NCI-H2107 treated with DMSO at 0.1 percent for 48 hours (cell line): ENCODE measurements at regions not wholly inside any gene's neighbourhood (a gene's known extent, or its start where the extent isn't known, plus 50 kb on each side); places are given as distances from the start of the nearest gene placed in this dataset.

Experiments used
- DNase-seq: peaks from one replicate; lab custom pipeline; 2025; ENCODE audit not compliant: unreplicated experiment; lab: John Stamatoyannopoulos, UW

DNA sequence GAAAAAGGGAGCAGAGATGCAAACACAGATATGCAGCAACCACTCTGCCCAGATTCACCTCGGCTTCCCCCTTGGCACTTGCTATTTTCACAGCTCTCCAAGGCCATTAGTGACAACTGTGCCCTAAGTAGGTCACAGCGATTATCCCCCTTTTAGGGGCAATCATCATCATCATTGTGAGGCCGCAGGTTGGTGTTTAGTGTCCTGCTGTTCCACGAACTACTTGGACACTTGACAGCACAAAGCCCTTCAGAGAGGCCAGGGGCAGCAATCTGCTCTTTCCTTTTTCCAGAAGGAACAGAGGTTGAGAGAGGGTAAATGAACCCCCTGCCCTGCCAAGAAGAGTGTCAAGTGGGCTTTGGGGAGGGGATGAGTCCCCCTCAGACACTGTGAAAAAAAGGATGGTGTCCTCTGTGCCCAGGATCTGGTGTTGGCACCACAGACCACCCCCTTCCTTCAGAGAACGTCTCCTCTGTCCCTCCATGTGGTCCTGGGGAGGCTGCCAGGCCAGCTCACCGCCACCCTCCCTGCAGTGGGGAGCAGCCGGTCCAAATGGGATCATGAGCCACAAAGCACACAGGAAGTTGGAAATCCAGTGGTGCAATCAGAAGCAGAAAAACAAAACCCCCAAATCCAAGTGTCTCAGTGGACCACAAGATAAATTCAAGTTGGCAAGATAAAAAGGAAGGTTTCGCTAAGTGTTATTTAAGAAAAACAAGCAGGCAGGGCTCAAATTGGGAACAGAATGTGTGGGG is 78.4 kb upstream of the MED9 start:
- DNase-seq: no peak

DNA sequence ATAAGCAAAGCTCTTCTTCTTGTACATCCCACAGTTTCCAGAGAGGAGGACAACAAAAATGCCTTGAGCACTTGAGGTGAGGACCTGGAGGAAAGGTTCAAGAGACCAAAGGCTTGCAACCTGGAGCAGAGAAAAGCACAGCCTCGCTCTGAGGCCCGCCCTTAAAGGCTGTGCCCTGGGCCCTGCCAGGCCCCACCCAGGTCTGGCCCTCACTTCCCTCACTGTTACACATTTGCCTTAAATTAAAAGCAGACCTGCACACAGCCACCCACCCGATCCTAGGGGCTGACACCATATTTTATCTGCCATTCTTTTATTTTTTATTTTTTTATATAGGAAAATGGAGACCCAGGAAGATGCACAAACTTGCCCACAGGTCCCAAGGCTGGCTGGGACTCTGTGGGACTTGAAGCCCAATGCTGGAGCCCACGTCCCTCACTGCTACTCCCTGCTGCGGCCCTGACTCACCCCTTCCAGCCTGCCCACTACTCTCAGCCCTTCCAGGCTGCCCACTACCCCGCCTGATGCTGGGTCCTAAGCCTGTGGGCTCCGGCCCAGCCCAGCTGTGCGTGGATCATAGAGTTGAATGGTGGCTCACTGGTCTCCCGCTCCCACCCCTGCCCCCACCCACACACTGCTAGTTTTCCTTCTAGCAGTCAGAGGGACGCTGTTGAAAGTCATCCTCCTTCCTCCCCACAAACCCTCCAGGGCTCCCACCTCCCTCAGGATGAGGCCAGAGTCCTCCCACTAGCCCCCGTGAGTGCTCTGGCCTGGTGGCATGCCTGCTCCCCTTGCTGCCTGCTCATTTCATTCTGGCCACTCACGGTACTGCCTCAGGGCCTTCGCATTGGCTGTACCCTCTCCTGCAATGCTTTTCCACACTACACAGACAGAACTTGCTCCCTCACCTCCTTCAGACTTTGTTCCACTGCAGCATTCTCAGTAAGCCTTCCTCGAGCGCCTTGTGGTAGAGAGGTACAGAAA is 77.6 kb upstream of the MED9 start:
- DNase-seq: no peak

DNA sequence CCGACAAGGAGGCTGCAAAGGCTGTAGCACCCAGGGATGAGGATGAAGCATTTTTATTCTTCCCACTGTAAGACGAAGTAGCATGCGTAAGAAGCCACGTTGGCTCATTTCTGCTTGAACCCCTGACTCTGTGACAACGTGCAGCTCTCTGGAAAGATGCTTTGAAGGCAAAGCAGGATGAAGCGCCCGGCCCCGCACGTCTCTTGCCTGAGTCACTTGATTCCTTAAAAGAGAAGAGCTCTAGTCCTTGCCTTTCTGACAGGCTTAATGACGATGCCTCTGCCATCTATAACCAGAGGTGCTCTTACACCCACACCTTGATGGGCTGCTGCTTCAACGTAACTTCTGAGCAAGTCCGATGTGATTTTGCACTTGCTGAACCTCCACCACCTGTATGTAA is 76.7 kb upstream of the MED9 start:
- no peak for DNase-seq

DNA sequence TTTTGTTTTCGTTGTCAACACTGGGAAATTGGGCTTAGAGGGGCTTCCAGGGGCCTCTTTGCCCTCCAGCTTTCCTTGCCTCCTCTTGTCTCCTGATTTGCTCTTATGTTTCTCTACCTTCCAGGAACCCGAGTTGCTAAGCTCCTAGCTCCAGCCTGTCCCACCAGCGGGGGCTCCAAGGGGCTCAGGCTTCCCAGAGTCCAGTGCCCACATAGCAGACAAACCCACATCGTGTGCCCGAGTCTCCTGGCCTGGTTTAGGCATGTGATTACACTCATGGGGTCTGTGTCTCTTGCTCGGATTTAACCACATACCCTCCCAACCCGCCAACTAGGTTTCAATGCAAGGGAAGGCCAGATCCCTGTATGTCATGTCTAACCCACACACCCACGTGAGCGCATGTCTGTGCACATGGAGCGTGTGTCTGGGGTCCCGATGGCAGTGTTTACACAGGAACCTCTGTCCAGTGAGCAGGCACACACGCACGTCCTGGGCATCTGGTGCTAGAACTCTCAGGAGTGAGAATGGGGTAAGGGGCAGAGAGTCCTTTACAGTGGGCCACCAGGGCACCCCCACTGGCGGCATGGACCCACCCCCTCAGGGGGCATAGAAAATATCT is 76.1 kb upstream of the MED9 start:
- no peak for DNase-seq

DNA sequence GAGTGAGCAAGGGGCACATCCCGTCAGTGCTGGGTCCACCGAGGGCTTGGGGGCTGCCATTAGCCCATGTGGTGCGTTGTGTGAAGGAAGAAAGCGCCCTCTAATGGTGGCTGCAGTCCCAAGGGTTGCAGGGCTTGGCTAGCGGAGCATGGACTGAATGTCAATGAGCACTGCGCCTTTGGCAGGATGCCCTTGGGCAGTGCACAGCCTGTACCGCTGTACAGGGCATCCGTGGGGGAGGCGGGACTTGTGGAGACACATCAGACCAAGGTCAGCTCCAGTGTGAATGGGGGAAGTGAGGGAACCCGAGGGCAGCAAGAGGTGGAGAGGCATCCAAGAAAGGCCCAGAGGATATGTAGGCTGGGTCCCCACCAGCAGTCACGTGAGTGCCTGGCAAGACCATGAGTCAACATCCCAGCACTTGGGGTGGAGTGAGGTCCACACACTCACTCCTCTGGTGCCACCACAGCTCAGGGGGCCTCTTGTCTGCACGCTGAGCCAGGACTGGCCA is 75.5 kb upstream of the MED9 start:
- DNase-seq: no peak

DNA sequence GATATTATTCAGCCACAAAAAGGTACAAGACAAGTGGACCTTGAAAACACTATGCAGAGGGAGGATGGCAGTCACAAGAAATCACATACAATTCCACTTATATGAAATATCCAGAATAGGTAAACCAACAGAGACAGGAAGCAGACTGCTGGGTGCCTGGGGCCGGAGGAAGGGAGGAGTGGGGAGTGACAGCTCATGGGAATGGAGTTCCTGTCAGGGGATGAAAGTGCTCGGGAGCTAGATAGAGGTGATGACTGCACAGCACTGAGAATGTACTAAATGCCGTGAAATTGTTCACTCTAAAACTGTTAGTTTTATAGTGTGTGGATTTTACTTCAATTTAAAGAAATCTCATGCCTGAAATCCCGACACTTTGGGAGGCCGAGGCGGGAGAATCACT is 74.2 kb upstream of the MED9 start:
- DNase-seq: no peak

DNA sequence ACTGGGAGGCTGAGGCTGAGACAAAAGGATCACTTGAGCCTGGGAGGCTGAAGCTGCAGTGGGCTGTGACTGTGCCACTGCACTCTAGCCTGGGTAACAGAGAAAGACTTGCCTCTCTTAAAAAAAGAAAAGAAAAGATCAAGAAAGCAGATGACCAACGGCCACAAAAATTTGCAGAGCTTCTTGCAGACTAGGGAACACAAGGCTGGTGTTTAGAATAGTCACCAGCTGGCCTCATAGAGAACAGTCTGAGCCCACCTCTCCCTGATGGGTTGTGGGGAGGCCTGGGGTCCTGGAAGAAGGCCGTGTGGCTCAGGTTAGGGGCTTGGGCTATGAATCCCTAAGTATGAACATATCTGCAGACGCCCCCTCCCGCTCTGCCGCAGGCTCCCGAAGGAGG is 73.7 kb upstream of the MED9 start:
- no peak for DNase-seq

DNA sequence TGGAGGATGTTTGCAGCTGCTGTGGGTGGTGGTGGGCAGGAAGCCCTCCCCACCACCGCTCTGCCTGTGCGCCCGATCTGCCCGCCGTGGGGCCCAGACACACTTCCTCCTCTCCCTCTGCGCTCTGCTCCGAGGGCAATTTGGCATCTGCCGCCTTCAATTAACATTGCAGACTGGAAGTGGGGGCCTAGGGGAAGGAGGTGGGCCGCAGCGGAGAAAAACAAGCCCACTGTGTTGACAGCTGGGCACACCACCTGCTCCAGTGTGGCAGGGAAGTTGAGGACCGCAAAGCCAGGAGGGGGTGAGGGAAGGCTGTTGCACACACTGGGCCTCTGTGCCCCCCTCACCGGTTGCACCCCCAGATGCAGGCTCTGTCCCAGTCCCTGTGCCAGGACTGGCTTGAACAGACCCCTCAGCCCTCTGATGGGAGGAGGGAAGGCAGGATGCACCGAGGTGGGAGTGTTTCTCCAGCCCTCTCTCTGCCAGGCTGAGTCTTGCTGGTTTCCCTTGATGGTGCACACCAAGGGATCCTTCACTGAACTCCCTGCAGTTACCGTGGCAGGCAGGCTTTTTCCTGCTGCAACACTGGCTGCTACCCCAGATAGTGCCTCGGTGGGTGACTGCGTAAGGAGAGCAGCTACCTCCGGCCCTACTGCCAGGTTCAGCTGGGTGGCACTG is 72.8 kb upstream of the MED9 start:
- peak; percentile 66 for DNase-seq

DNA sequence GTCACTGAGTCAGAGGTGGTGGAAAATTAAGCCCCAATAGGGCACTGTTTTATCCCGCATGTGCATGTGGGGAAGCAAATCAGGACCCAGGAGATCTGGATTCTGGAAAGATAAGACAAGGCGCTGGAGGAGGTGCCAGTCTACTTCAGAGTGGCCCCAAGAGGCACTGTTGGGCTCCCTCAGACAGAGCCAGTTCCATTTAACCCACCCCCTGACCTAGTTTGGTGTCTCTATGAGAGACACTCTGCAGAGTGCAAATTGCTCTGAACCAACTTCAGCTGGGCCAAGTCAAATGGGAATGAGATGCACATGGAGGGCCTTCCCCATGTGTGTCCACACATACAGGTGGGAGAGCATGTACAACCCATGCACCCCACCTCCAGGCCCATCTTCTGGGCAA is 71.1 kb upstream of the MED9 start:
- DNase-seq: no peak

DNA sequence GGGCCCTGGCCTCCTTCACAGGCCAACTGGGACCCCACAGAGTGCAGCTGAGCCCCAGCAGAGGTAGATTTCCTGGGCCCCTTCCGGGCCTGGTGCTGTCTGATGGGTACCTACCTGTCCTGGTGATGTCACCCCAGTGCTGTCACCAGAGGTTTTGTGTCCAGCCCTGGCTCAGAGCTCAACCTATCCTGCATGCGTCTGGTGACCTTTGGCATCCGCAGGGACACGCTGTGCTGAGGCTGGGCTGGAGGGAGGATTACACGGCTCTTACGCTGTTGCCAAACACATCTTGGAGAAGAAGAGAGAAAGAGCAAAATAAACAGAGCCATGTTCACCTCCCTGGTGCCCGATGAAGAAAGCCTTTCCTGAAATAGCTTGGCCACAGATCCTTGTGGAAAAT is 70.6 kb upstream of the MED9 start:
- no peak for DNase-seq

DNA sequence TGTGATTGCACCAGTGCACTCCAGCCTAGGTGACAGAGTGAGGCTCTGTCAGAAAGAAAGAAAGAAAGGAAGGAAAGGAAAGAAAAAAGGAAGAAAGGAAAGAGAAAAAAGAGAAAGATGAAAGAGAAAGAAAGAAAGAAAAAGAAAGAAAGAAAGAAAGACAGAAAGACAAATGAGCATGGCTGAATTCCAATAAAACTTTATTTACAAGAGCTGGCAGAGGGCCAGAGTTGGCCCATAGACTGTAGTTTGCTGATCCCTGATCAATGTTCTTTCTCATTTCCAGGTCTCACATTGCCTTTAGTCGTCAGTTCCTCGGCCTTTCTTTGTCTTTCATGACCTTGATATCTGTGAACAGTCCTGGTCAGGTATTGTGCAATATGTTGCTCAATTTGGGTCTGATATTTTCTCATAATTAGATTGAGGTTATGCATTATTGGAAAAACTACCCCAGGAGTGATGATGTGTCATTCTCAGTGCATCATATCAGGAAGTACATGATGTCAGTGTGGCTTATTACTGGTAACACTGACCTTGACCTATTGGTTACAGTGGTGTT is 68.5 kb upstream of the MED9 start:
- DNase-seq: no peak

DNA sequence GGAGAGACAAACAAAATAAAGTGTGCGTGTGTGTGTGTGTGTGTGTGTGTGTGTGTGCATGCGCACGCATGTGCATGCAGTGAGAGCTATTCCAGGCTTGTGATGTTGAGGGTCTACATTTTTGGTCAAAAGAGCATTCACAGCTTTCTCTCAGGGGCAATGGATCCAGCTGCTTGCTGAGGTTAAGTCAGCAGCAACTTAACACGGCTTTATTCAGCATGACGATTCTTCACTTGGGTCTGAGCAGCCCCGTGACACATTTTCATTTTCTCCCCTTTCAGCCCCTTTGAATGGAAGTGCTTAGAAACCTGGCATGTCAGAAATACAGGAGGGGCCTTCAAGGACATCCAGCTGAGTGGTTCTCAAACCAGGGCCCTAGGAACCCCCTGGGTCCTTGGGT is 66.4 kb upstream of the MED9 start:
- DNase-seq: no peak

DNA sequence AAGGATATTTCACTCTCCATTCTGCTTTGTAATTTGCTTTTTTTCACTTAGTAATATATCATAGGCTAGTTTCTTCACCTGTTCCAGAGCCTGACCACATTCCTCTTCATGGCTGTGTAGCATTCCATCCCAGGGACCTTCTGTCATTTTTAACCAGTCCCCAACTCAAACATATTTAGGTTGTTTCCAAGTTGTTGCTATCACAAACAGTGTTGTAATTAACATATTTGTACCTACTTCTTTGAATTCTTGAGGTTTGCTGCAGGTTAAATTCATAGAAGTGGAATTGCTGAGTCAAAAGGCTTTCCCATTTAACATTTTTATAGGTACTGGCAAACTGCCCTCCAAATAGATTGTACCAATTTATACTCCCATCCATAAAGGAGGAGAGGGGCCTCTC is 65.1 kb upstream of the MED9 start:
- no peak for DNase-seq

DNA sequence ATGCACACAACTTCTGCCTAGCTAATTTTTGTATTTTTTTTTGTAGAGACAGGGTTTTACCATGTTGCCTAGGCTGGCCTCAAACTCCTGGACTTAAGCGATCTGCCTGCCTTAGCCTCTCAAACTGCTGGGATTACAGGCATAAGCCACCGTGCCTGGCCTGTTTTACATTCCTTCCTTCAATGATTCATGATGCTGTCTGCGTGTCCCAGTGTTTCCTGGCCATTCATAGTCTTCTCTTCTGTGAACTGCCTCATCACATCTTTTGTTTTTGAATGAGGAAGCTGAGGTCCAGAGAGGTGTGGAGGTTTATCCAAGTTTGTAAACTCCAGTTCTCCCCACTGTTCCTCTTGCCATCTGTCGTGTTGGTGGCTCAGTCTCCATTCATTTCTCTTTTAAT is 64.5 kb upstream of the MED9 start:
- DNase-seq: no peak

DNA sequence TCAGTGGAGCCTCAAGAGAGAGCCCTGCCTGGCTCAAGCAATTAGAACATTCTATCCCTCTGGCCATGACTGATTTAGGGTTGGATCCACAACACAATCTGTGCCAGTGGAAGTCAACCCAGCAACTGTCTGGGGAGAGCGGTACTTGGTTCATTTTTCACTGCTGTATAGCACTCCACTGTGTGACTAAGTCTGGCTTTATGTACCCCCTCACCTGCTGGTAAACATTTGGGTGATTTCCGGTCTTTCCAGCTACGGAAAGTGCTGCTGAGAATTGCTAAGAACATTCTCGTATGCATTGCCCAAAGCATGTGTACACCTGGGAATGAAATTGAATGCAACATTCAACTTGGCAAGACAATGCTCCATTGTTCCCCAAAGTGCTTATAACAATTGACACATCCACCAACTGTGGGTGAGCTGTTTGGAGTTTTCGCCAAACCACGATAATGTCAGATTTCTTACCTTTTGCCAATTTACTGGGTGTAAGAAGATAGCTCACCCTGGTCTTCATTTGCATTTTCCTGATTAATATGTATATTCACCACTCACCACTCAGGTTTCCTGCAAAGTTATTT is 63.5 kb upstream of the MED9 start:
- no peak for DNase-seq

DNA sequence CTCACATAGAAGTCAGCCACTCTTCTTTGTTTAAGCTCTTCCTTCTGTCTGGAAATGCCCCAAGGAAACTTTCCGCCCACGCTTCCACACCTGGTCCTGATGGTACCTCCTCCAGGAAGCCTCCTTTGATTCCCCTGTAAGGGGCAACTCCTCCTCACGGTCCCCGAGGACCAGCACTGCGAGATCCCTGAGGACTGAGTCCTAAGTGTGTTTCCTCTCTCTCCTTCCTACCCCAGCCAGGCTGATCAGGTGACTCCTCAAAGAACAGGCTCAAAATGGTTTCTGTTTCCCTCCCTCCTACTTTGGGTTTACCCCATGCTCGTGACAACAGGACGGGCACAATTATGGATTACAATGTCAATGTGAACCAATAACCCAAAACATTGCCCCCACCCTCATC is 63.0 kb upstream of the MED9 start:
- DNase-seq: no peak

DNA sequence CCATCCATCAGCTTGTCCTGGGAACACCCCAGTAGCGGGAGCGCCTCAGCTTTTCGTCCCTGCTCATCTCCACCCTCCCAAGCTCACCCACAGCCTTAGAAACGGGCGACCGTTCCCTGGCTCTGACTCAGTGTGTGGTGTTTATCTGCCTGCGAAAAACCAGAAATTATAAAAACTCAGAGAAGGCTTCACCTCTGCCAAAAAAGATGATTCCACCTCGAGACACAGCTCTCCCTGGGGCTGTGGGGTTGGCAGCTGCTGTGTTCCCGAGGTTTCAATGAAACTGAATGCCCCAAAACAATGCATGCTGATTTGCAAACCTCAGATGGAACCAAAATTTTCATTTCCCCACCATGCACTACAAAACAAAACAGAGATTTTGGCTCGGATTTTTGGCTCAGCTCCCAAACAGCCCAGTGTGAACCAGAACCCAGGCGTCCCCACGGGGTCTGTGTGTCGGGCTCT is 62.4 kb upstream of the MED9 start:
- DNase-seq: no peak

DNA sequence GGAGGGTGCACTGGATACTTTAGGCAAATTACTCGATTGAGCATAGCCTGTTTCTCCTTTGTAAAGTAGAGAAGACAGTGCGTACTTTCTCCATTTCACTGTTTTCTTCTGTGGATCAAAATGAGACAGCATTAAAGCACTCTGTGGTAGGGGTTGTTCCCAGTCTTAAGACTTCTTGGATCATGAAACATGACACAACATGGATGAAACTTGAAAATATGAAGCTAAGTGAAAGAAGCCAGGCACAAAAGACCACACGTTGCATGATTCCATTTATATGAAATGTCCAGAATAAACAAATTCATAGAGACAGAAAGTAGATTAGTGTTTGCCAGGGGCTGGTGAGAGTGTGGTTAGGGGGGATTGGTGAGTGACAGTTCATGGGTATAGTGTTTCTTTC is 61.8 kb upstream of the MED9 start:
- no peak for DNase-seq

DNA sequence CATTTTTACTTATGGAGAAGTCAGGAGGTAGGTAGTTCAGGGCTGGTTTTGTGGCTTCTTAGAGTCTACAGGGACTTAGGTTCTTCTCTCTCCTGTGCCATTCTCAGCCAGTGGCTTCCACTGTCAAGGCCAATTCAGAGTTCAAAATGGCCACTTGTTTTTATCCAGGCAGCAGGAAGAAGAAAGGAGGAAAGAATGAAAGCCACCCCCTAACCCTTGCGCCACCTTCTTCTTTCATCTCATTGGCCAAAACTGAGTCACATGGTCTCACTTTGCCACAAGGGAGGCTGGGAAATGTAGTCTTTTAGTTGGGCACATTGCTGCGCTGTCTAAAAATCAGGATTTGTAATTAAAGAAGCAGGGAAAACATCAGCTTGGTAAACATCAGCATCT is 60.8 kb upstream of the MED9 start:
- DNase-seq: peak; percentile 60
